ENCODE measurements at regions not wholly inside any gene's neighbourhood (a gene's known extent, or its start where the extent isn't known, plus 50 kb on each side); places are given as distances from the start of the nearest gene placed in this dataset.

- no peak for TF ChIP-seq CTCF (conservative IDR thresholded peaks at IDR 0.05; ENCODE audit: low read length)
- no peak for TF ChIP-seq EZH2phosphoT487 (IDR thresholded peaks at IDR 0.05; ENCODE audit: borderline replicate concordance)
Observed at GRCh38 chr7:138307633-138308032, 152.4 kb upstream of the TRIM24 start.
